ENCODE measurements at regions not wholly inside any gene's neighbourhood (a gene's known extent, or its start where the extent isn't known, plus 50 kb on each side); places are given as distances from the start of the nearest gene placed in this dataset.
A peak's percentile ranks its signal among the peaks of the same experiment; 100 is the strongest.

- no peak for FAIRE-seq
- CTCF ChIA-PET: no interaction called here
Observed at GRCh38 chr10:128529225-128529624, 403.0 kb upstream of the MKI67 start.

GRCh38 chr10:128530301-128530700, 404.1 kb upstream of the MKI67 start:
- no peak overlapping the region for H3K4me3 ChIP-seq (replicated peaks in 1 of 3; ENCODE audit: insufficient read depth in 1 of 3, low read depth in 1 of 3, low read length in 3 of 3)
- H3K36me3 ChIP-seq (ENCODE audit: control insufficient read depth in 2 of 2, extremely low read depth in 1 of 2, insufficient read depth in 2 of 2, low read length in 2 of 2): no peaks in the 10 kb centered on the region
- no peaks in the 10 kb centered on the region for H3K9me3 ChIP-seq (replicated peaks; ENCODE audit: control insufficient read depth, insufficient read depth, low read length)
- peak; percentile 62 for FAIRE-seq
- TF ChIP-seq CTCF (IDR thresholded peaks at IDR 0.05; ENCODE audit: extremely low read depth in 1 of 2, insufficient read depth in 1 of 2, low read depth in 1 of 2, low read length in 2 of 2): peak in 1 of 2 donors; percentile 12
- TF ChIP-seq JUN (IDR thresholded peaks at IDR 0.05; ENCODE audit: borderline replicate concordance, insufficient read depth, insufficient read length, low read depth): no peak
- TF ChIP-seq FOS (IDR thresholded peaks at IDR 0.05; ENCODE audit: borderline replicate concordance, insufficient read depth, low read length): no peak
- TF ChIP-seq POLR2AphosphoS5 (IDR thresholded peaks at IDR 0.05; ENCODE audit: insufficient read depth, low read depth, low read length): no peak
- BruUV-seq (replicated peaks): no TSS peak
- CTCF ChIA-PET: no interaction called here
- no peak overlapping the region for H3K4me2 ChIP-seq (ENCODE audit: insufficient read depth, low read length)
- no peak overlapping the region for H3K27ac ChIP-seq (ENCODE audit: insufficient read depth, low read depth, low read length)
- H3K9me1 ChIP-seq (replicated peaks; ENCODE audit: control insufficient read depth, extremely low read depth, insufficient read depth, low read length): no peaks in the 10 kb centered on the region
- dilution Hi-C loops (cut with MboI; ENCODE audit: extremely low pct_ligation_motif_present, low sequenced_read_pairs): no loop called here
- intact Hi-C loops (cut with micrococcal nuclease): loop anchor here (10.0 kb wide), 1 partner anchor 266 kb away; no protein-coding TSS in a partner anchor
- no peaks in the 10 kb centered on the region for H3K4me1 ChIP-seq (ENCODE audit: control insufficient read depth, extremely low read depth, insufficient read depth, low read length)
- H3K79me2 ChIP-seq (ENCODE audit: control insufficient read depth, insufficient read depth, low read length): no peaks in the 10 kb centered on the region
- no peak overlapping the region for H2AFZ ChIP-seq (ENCODE audit: low read depth, low read length)
- H4K20me1 ChIP-seq (replicated peaks; ENCODE audit: control insufficient read depth, extremely low read depth, insufficient read depth, low read length): no peaks in the 10 kb centered on the region
- H3K9ac ChIP-seq (replicated peaks; ENCODE audit: extremely low read depth, insufficient read depth, low read length): no peak overlapping the region
- POLR2A ChIA-PET: no interaction called here
- no peak for DNase-seq (ENCODE audit: low read depth, low spot score)
- no peaks in the 10 kb centered on the region for H3K27me3 ChIP-seq (ENCODE audit: control insufficient read depth in 2 of 2, insufficient read depth in 2 of 2, low read length in 2 of 2)

More at GRCh38 chr10:128529225-128529624, 403.0 kb upstream of the MKI67 start:
- BruUV-seq (replicated peaks): no TSS peak
- no peaks in the 10 kb centered on the region for H4K20me1 ChIP-seq (replicated peaks; ENCODE audit: control insufficient read depth, extremely low read depth, insufficient read depth, low read length)
- H3K9me1 ChIP-seq (replicated peaks; ENCODE audit: control insufficient read depth, extremely low read depth, insufficient read depth, low read length): no peaks in the 10 kb centered on the region
- H3K4me1 ChIP-seq (ENCODE audit: control insufficient read depth, extremely low read depth, insufficient read depth, low read length): no peaks in the 10 kb centered on the region
- no peaks in the 10 kb centered on the region for H3K79me2 ChIP-seq (ENCODE audit: control insufficient read depth, insufficient read depth, low read length)
- no peak for DNase-seq (ENCODE audit: low read depth, low spot score)
- dilution Hi-C loops (cut with MboI; ENCODE audit: extremely low pct_ligation_motif_present, low sequenced_read_pairs): no loop called here
- H2AFZ ChIP-seq (ENCODE audit: low read depth, low read length): no peak overlapping the region
- no peak overlapping the region for H3K9ac ChIP-seq (replicated peaks; ENCODE audit: extremely low read depth, insufficient read depth, low read length)
- no peaks in the 10 kb centered on the region for H3K27me3 ChIP-seq (ENCODE audit: control insufficient read depth in 2 of 2, insufficient read depth in 2 of 2, low read length in 2 of 2)
- no peak for TF ChIP-seq MAX (IDR thresholded peaks at IDR 0.05; ENCODE audit: insufficient read depth, insufficient read length)
- H3K4me3 ChIP-seq (replicated peaks in 1 of 3; ENCODE audit: insufficient read depth in 1 of 3, low read depth in 1 of 3, low read length in 3 of 3): no peak overlapping the region
- no peaks in the 10 kb centered on the region for H3K36me3 ChIP-seq (ENCODE audit: control insufficient read depth in 2 of 2, extremely low read depth in 1 of 2, insufficient read depth in 2 of 2, low read length in 2 of 2)
- POLR2A ChIA-PET: no interaction called here
- no peak overlapping the region for H3K4me2 ChIP-seq (ENCODE audit: insufficient read depth, low read length)
- H3K9me3 ChIP-seq (replicated peaks; ENCODE audit: control insufficient read depth, insufficient read depth, low read length): no peaks in the 10 kb centered on the region
- no peak overlapping the region for H3K27ac ChIP-seq (ENCODE audit: insufficient read depth, low read depth, low read length)
- intact Hi-C loops (cut with micrococcal nuclease): no loop called here
